Activated CD4-positive, alpha-beta memory T cell treated with anti-CD3 and anti-CD28 coated beads for 36 hours (primary cell): ENCODE measurements at regions not wholly inside any gene's neighbourhood (a gene's known extent, or its start where the extent isn't known, plus 50 kb on each side); places are given as distances from the start of the nearest gene placed in this dataset.
A peak's percentile ranks its signal among the peaks of the same experiment; 100 is the strongest.

Experiments used
- CTCF ChIA-PET: fragments of 350-600 bp; sonication (Branson Sonifier 250); formaldehyde crosslinking; loops from one replicate; lab custom pipeline; 2021; ENCODE audit warnings: antibody characterized with exemption, inconsistent platforms; lab: Charles Lee
- POLR2A ChIA-PET: fragments of 350-600 bp; sonication (Branson Sonifier 250); formaldehyde crosslinking; loops from one replicate; lab custom pipeline; 2021; ENCODE audit warnings: antibody characterized with exemption; lab: Charles Lee
- DNase-seq: peaks from one replicate; pipeline ENCODE4 v3.0.0-alpha.2; 2020
- H3K27ac Mint-ChIP-seq: one replicate; pipeline ENCODE4 v1.8.0; 2021; ENCODE audit warnings: mixed read lengths
- H3K27me3 Mint-ChIP-seq: one replicate; pipeline ENCODE4 v1.8.0; 2021; ENCODE audit warnings: mixed read lengths
- H3K36me3 Mint-ChIP-seq: one replicate; pipeline ENCODE4 v1.8.0; 2021; ENCODE audit warnings: mixed read lengths
- H3K4me1 Mint-ChIP-seq: one replicate; pipeline ENCODE4 v1.8.0; 2021; ENCODE audit warnings: low read depth, mixed read lengths
- H3K4me3 Mint-ChIP-seq: one replicate; pipeline ENCODE4 v1.8.0; 2021; ENCODE audit warnings: mild to moderate bottlenecking, mixed read lengths
- H3K9me3 Mint-ChIP-seq: one replicate; pipeline ENCODE4 v1.8.0; 2021; ENCODE audit warnings: mixed read lengths
- intact Hi-C: fragments of 100-400 bp; cut with micrococcal nuclease; formaldehyde crosslinking; loops from one replicate; pipeline ENCODE4 v1.15.1; 2023

GRCh38 chr9:7613931-7614330 lies 185.6 kb downstream of the DMAC1 start:
- Mint-ChIP-seq H3K4me1 (peaks cover 28% of the 10 kb centered on the region), H3K36me3 (no peaks in the 10 kb centered on the region), H3K4me3 (peak overlapping the region; percentile 4), H3K27me3 (no peaks in the 10 kb centered on the region), H3K27ac (peak overlapping the region; percentile 19), H3K9me3 (no peaks in the 10 kb centered on the region)
- ChIA-PET CTCF (interaction anchor here (0.6 to 1.3 kb wide), 2 partner anchors 44 to 57 kb away, joined by 3 to 4 read pairs; no protein-coding TSS in a partner anchor), POLR2A (no interaction called here)
- DNase-seq: no peak
- intact Hi-C loops: loop anchor here (1.0 kb wide), 1 partner anchor 44 kb away; no protein-coding TSS in a partner anchor

GRCh38 chr9:7608261-7608660 lies 191.3 kb downstream of the DMAC1 start:
- Mint-ChIP-seq H3K27me3 (no peaks in the 10 kb centered on the region), H3K27ac (no peak overlapping the region), H3K4me3 (no peak overlapping the region), H3K9me3 (no peaks in the 10 kb centered on the region), H3K4me1 (peaks cover 7% of the 10 kb centered on the region), H3K36me3 (no peaks in the 10 kb centered on the region)
- no peak for DNase-seq
- ChIA-PET CTCF (no interaction called here), POLR2A (no interaction called here)
- intact Hi-C loops: no loop called here

- ChIA-PET CTCF (no interaction called here), POLR2A (no interaction called here)
- Mint-ChIP-seq H3K4me1 (peaks cover 5% of the 10 kb centered on the region), H3K4me3 (no peak overlapping the region), H3K36me3 (no peaks in the 10 kb centered on the region), H3K27me3 (no peaks in the 10 kb centered on the region), H3K9me3 (no peaks in the 10 kb centered on the region), H3K27ac (no peak overlapping the region)
- intact Hi-C loops: no loop called here
- no peak for DNase-seq
Measured at GRCh38 chr9:7607421-7607820, 192.2 kb downstream of the DMAC1 start.

- CTCF ChIA-PET: no interaction called here
- no peaks in the 10 kb centered on the region for H3K36me3 Mint-ChIP-seq
- no peak for DNase-seq
- intact Hi-C loops: no loop called here
- H3K27me3 Mint-ChIP-seq: no peaks in the 10 kb centered on the region
- H3K4me3 Mint-ChIP-seq: no peak overlapping the region
- H3K27ac Mint-ChIP-seq: no peak overlapping the region
- H3K4me1 Mint-ChIP-seq: peaks cover 5% of the 10 kb centered on the region
- POLR2A ChIA-PET: no interaction called here
- H3K9me3 Mint-ChIP-seq: no peaks in the 10 kb centered on the region
Measured at GRCh38 chr9:7606591-7606990, 193.0 kb downstream of the DMAC1 start.

- ChIA-PET POLR2A (no interaction called here), CTCF (no interaction called here)
- peaks cover 2% of the 10 kb centered on the region for H3K4me1 Mint-ChIP-seq
- H3K27me3 Mint-ChIP-seq: no peaks in the 10 kb centered on the region
- DNase-seq: no peak
- intact Hi-C loops: no loop called here
- no peaks in the 10 kb centered on the region for H3K9me3 Mint-ChIP-seq
- H3K4me3 Mint-ChIP-seq: no peak overlapping the region
- H3K27ac Mint-ChIP-seq: no peak overlapping the region
- no peaks in the 10 kb centered on the region for H3K36me3 Mint-ChIP-seq
Measured at GRCh38 chr9:7601739-7602138, 197.8 kb downstream of the DMAC1 start.

- DNase-seq: no peak
- POLR2A ChIA-PET: no interaction called here
- Mint-ChIP-seq H3K27ac (no peak overlapping the region), H3K9me3 (peaks cover 17% of the 10 kb centered on the region), H3K36me3 (peaks cover 12% of the 10 kb centered on the region), H3K27me3 (no peaks in the 10 kb centered on the region), H3K4me1 (no peaks in the 10 kb centered on the region), H3K4me3 (no peak overlapping the region)
- CTCF ChIA-PET: no interaction called here
- intact Hi-C loops: no loop called here
Measured at GRCh38 chr9:7597716-7598115, 201.9 kb downstream of the DMAC1 start.

- POLR2A ChIA-PET: no interaction called here
- CTCF ChIA-PET: no interaction called here
Measured at GRCh38 chr9:7592321-7593316, 207.0 kb downstream of the DMAC1 start.

GRCh38 chr9:7591501-7591900 lies 208.1 kb downstream of the DMAC1 start:
- peaks cover 17% of the 10 kb centered on the region for H3K9me3 Mint-ChIP-seq
- H3K27me3 Mint-ChIP-seq: no peaks in the 10 kb centered on the region
- intact Hi-C loops: no loop called here
- CTCF ChIA-PET: no interaction called here
- no peak overlapping the region for H3K27ac Mint-ChIP-seq
- POLR2A ChIA-PET: no interaction called here
- DNase-seq: no peak
- no peaks in the 10 kb centered on the region for H3K4me1 Mint-ChIP-seq
- no peak overlapping the region for H3K4me3 Mint-ChIP-seq
- peaks cover 12% of the 10 kb centered on the region for H3K36me3 Mint-ChIP-seq

More at GRCh38 chr9:7592321-7593316, 207.0 kb downstream of the DMAC1 start:
- Mint-ChIP-seq H3K4me1 (no peaks in the 10 kb centered on the region), H3K36me3 (peaks cover 12% of the 10 kb centered on the region), H3K27ac (no peak overlapping the region), H3K9me3 (peaks cover 17% of the 10 kb centered on the region), H3K27me3 (no peaks in the 10 kb centered on the region), H3K4me3 (no peak overlapping the region)
- intact Hi-C loops: no loop called here
- no peak for DNase-seq

- no peak for DNase-seq
- Mint-ChIP-seq H3K27ac (no peak overlapping the region), H3K36me3 (no peaks in the 10 kb centered on the region), H3K9me3 (peaks cover 3% of the 10 kb centered on the region), H3K4me3 (no peak overlapping the region), H3K27me3 (no peaks in the 10 kb centered on the region), H3K4me1 (no peaks in the 10 kb centered on the region)
- intact Hi-C loops: no loop called here
- POLR2A ChIA-PET: no interaction called here
- CTCF ChIA-PET: interaction anchor here (3.2 kb wide), 1 partner anchor 10 kb away, joined by 14 read pairs; no protein-coding TSS in a partner anchor
Measured at GRCh38 chr9:7580568-7580967, 219.0 kb downstream of the DMAC1 start.

GRCh38 chr9:7579351-7579750 lies 220.2 kb downstream of the DMAC1 start:
- CTCF ChIA-PET: interaction anchor here (3.2 kb wide), 1 partner anchor 9 kb away, joined by 14 read pairs; no protein-coding TSS in a partner anchor
- Mint-ChIP-seq H3K27ac (no peak overlapping the region), H3K27me3 (no peaks in the 10 kb centered on the region), H3K9me3 (no peaks in the 10 kb centered on the region), H3K36me3 (no peaks in the 10 kb centered on the region), H3K4me3 (no peak overlapping the region), H3K4me1 (no peaks in the 10 kb centered on the region)
- intact Hi-C loops: loop anchor here (10.0 kb wide), 3 partner anchors 75 to 485 kb away; partner anchors contain the start of gene DMAC1
- DNase-seq: no peak
- POLR2A ChIA-PET: no interaction called here

GRCh38 chr9:7578951-7579350 lies 220.6 kb downstream of the DMAC1 start:
- CTCF ChIA-PET: interaction anchor here (3.2 kb wide), 1 partner anchor 8 kb away, joined by 14 read pairs; no protein-coding TSS in a partner anchor
- Mint-ChIP-seq H3K4me3 (no peak overlapping the region), H3K27ac (no peak overlapping the region), H3K36me3 (no peaks in the 10 kb centered on the region), H3K4me1 (no peaks in the 10 kb centered on the region), H3K9me3 (no peaks in the 10 kb centered on the region), H3K27me3 (no peaks in the 10 kb centered on the region)
- DNase-seq: no peak
- intact Hi-C loops: loop anchor here (10.0 kb wide), 3 partner anchors 76 to 486 kb away; partner anchors contain the start of gene DMAC1
- POLR2A ChIA-PET: no interaction called here

GRCh38 chr9:7570107-7570720 lies 229.4 kb downstream of the DMAC1 start:
- H3K9me3 Mint-ChIP-seq: no peaks in the 10 kb centered on the region
- peak; percentile 70 for DNase-seq
- H3K27me3 Mint-ChIP-seq: peaks cover 9% of the 10 kb centered on the region
- H3K36me3 Mint-ChIP-seq: no peaks in the 10 kb centered on the region
- CTCF ChIA-PET: interaction anchor here (0.6 to 1.7 kb wide), 12 partner anchors 9 to 1433 kb away, joined by 3 to 14 read pairs (median 4); no protein-coding TSS in a partner anchor
- intact Hi-C loops: loop anchor here (1.0 to 10.0 kb wide), 5 partner anchors 44 to 1327 kb away; partner anchors contain the start of gene DMAC1
- no peak overlapping the region for H3K27ac Mint-ChIP-seq
- no peak overlapping the region for H3K4me3 Mint-ChIP-seq
- POLR2A ChIA-PET: no interaction called here
- no peaks in the 10 kb centered on the region for H3K4me1 Mint-ChIP-seq
